Esophagus squamous epithelium (tissue), 5 donors: ENCODE measurements at regions not wholly inside any gene's neighbourhood (a gene's known extent, or its start where the extent isn't known, plus 50 kb on each side); places are given as distances from the start of the nearest gene placed in this dataset.

Experiments
- DNase-seq: peaks from one replicate; lab custom pipeline; 2025; lab: John Stamatoyannopoulos, UW
- H3K27ac ChIP-seq, 4 donors: fragments of 200-600 bp; sonication (generic); one replicate each; pipeline ENCODE4 v1.5.1; 2016 to 2019; ENCODE audit warnings: mild to moderate bottlenecking in 1 of 4
- H3K27me3 ChIP-seq, 4 donors: fragments of 200-600 bp; sonication (generic); 1 replicate in 3 of 4; 2 replicates in 1 of 4; pipeline versions ENCODE4 v1.5.1 to v1.6.0; 2017 to 2021; ENCODE audit warnings: antibody characterized with exemption in 1 of 4
- H3K36me3 ChIP-seq, 3 donors: fragments of 200-600 bp; sonication (generic); one replicate each; pipeline ENCODE4 v1.5.1; 2016 to 2019
- H3K4me1 ChIP-seq, 3 donors: fragments of 200-600 bp; sonication (generic); one replicate each; pipeline ENCODE4 v1.5.1; 2017 to 2019
- H3K4me3 ChIP-seq, 4 donors: fragments of 200-600 bp; sonication (generic); 1 replicate in 3 of 4; 2 replicates in 1 of 4; pipeline ENCODE4 v1.5.1; 2016 to 2019; ENCODE audit warnings: mild to moderate bottlenecking in 2 of 4, moderate library complexity in 1 of 4
- H3K9me3 ChIP-seq, 3 donors: fragments of 200-600 bp; sonication (generic); one replicate each; pipeline ENCODE4 v1.5.1; 2016 to 2019
- POLR2A ChIP-seq, 4 donors: fragments of 450-650 bp; IDR thresholded peaks; one replicate each; pipeline ENCODE4 v1.6.1; 2017; ENCODE audit warnings: antibody characterized with exemption in 4 of 4, mild to moderate bottlenecking in 4 of 4, moderate library complexity in 3 of 4
- WGBS, 2 donors: methylation state at CpG; one replicate each; pipeline ENCODE4 v1.1.5; 2018; 5-methylcytosine and 5-hydroxymethylcytosine counted together
- intact Hi-C: fragments of 100-400 bp; cut with DNase I; formaldehyde crosslinking; loops from one replicate; pipeline ENCODE4 v1.15.0; 2022
- TF ChIP-seq, protein P1 (sequence below), 6 experiments: fragments of 450-650 bp in 4 of 6; fragments of 200-600 bp in 2 of 6; sonication (generic) in 2 of 6; IDR thresholded peaks; one replicate each; pipeline ENCODE4 v1.5.1; 2016 to 2019; ENCODE audit warnings: antibody characterized with exemption in 6 of 6, mild to moderate bottlenecking in 4 of 6, moderate library complexity in 4 of 6
- donor health status: DM: yes; HTN: yes; CAD: no.

GRCh38 chr17:72434991-72435618 is 314.3 kb downstream of the SOX9 start:
- Histone ChIP-seq H3K4me3 (no peak overlapping the region), H3K27ac (no peak overlapping the region), H3K4me1 (peaks cover 5 to 17% (median 13%) of the 10 kb centered on the region in 3 donors), H3K36me3 (no peaks in the 10 kb centered on the region), H3K27me3 (no peaks in the 10 kb centered on the region), H3K9me3 (no peaks in the 10 kb centered on the region)
- intact Hi-C loops = no loop called here
- no peak for TF ChIP-seq POLR2A (IDR thresholded peaks at IDR 0.05)
- TF ChIP-seq, protein P1, sequence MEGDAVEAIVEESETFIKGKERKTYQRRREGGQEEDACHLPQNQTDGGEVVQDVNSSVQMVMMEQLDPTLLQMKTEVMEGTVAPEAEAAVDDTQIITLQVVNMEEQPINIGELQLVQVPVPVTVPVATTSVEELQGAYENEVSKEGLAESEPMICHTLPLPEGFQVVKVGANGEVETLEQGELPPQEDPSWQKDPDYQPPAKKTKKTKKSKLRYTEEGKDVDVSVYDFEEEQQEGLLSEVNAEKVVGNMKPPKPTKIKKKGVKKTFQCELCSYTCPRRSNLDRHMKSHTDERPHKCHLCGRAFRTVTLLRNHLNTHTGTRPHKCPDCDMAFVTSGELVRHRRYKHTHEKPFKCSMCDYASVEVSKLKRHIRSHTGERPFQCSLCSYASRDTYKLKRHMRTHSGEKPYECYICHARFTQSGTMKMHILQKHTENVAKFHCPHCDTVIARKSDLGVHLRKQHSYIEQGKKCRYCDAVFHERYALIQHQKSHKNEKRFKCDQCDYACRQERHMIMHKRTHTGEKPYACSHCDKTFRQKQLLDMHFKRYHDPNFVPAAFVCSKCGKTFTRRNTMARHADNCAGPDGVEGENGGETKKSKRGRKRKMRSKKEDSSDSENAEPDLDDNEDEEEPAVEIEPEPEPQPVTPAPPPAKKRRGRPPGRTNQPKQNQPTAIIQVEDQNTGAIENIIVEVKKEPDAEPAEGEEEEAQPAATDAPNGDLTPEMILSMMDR (IDR thresholded peaks at IDR 0.05) = no peak
- DNase-seq = no peak
- WGBS, 2 donors = 69 to 83% methylated on average over 1 to 9 of the region's 9 CpGs

DNA sequence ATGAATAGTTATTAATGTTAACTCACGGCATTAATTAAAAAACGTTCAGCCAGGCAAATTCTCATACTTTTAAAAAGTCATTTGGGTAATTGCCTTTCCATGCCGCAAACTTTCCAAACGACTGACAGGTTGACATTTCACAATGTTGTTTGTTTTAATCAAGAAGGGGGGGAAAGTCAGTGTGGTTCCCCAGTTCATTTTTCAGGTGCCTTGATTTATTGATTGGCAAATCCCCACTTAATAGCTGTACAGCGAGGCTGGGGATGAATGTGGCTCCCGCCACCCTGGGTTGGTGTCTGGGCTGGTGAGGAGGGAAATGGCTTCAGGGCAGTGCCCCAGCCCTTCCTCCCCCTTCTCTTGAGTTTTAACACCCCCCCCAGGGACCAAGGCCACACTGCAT is 318.0 kb downstream of the SOX9 start:
- 76 to 82% methylated on average over 6 of the region's 6 CpGs for WGBS, 2 donors
- H3K4me1 ChIP-seq = no peaks in the 10 kb centered on the region
- no peaks in the 10 kb centered on the region for H3K9me3 ChIP-seq
- TF ChIP-seq POLR2A (IDR thresholded peaks at IDR 0.05) = no peak
- TF ChIP-seq, protein P1 (IDR thresholded peaks at IDR 0.05) = no peak
- intact Hi-C loops = no loop called here
- no peaks in the 10 kb centered on the region for H3K27me3 ChIP-seq
- DNase-seq = no peak
- H3K4me3 ChIP-seq = no peak overlapping the region
- H3K36me3 ChIP-seq = no peaks in the 10 kb centered on the region
- no peak overlapping the region for H3K27ac ChIP-seq

DNA sequence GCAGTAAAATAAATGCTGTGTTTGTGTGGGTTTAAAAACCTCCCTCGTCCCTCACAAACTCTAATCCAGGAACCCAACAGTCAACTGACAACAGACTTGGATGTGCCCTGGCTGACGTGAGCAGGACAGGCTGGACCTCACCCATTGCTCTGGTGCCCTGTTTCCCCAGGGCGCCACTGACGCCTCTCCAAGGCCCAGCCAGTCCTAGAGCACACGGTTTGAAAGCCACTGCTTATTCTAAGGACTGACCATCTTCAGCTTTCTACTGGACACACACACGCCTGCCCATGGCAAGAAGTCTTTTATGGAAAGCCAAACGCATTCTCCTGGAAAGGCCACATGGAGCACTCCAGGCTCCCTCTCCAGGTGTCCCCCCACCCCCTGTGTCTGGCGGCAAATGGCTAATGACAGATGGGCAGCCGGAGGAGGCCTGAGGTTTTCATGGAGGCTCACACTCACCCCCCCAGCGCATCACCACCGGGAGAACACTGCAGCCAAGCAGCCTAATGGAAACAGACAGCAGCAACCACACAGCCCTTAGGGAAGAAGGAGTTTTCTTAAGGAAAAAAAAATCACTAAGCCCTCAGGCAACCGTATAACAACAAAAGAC is 319.2 kb downstream of the SOX9 start:
- H3K4me3 ChIP-seq = no peak overlapping the region
- no peak for TF ChIP-seq POLR2A (IDR thresholded peaks at IDR 0.05)
- TF ChIP-seq, protein P1 (IDR thresholded peaks at IDR 0.05) = no peak
- no peak overlapping the region for H3K27ac ChIP-seq
- no peaks in the 10 kb centered on the region for H3K9me3 ChIP-seq
- intact Hi-C loops = no loop called here
- WGBS, 2 donors = 71 to 79% methylated on average over 5 to 8 of the region's 12 CpGs
- no peaks in the 10 kb centered on the region for H3K36me3 ChIP-seq
- no peaks in the 10 kb centered on the region for H3K4me1 ChIP-seq
- DNase-seq = no peak
- no peaks in the 10 kb centered on the region for H3K27me3 ChIP-seq

DNA sequence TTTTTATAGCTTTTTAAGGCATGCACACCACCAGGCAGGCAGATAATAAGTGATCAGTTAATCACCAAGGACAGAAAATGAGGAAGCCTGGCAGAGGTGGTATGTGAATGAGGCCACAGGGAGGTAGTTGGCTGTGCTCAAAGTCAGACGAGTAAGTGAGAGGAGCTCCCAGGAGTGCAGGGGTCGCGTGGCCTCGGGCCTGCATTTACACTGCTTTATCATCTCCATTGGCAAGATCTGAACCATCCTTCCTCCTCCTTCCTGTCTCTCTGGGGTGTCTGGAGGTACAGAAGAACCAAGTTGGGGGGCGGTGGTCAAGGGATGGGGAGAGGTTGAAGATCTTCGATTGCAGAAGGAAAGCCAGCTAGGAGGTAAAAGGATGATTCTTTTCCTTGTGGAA is 320.1 kb downstream of the SOX9 start:
- peaks cover 0 to 2% (median 0%) of the 10 kb centered on the region in 3 donors for H3K4me1 ChIP-seq
- H3K4me3 ChIP-seq = no peak overlapping the region
- no peaks in the 10 kb centered on the region for H3K27me3 ChIP-seq
- TF ChIP-seq POLR2A (IDR thresholded peaks at IDR 0.05) = no peak
- TF ChIP-seq, protein P1 (IDR thresholded peaks at IDR 0.05) = no peak
- no peak overlapping the region for H3K27ac ChIP-seq
- H3K36me3 ChIP-seq = no peaks in the 10 kb centered on the region
- DNase-seq = no peak
- WGBS, 2 donors = 83 to 89% methylated on average over 6 of the region's 6 CpGs
- intact Hi-C loops = no loop called here
- H3K9me3 ChIP-seq = no peaks in the 10 kb centered on the region

GRCh38 chr17:72441909-72442308 is 321.1 kb downstream of the SOX9 start:
- TF ChIP-seq, protein P1 (IDR thresholded peaks at IDR 0.05) = no peak
- no peak for TF ChIP-seq POLR2A (IDR thresholded peaks at IDR 0.05)
- Histone ChIP-seq H3K27ac (no peak overlapping the region), H3K4me3 (no peak overlapping the region), H3K4me1 (peaks cover 0 to 11% (median 0%) of the 10 kb centered on the region in 3 donors), H3K36me3 (no peaks in the 10 kb centered on the region), H3K9me3 (no peaks in the 10 kb centered on the region), H3K27me3 (no peaks in the 10 kb centered on the region)
- no peak for DNase-seq
- 93 to 96% methylated on average over 4 of the region's 4 CpGs for WGBS, 2 donors
- intact Hi-C loops = no loop called here
